ENCODE measurements at regions not wholly inside any gene's neighbourhood (a gene's known extent, or its start where the extent isn't known, plus 50 kb on each side); places are given as distances from the start of the nearest gene placed in this dataset.

DNA sequence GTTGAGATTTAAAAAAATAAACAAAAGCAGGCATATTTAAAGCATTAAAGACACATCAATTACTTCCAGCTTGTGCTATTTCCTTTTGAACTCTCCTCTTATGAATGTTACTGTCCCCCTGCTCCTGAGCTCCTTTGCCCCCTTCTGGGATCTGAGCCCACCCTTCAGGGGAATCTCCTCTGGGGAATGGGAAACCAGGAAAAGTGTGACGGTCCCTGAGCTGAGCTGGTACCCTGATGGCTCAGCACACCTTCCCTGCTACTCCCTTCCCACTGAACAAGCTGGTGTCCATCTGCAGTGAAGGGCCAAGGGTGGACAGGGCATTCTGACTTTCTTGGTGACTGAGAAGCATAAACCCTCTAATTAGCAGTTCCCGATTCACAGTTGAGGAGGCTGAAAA is 356.3 kb downstream of the PTEN start:
- TF ChIP-seq FOXP2 (optimal IDR thresholded peaks at IDR 0.05; ENCODE audit: borderline replicate concordance, extremely low read depth, extremely low read length, insufficient read depth) (no peak), REST (IDR thresholded peaks at IDR 0.05; ENCODE audit: insufficient read depth in 1 of 2, low read depth in 2 of 2, low read length in 2 of 2) (no peak), TAF1 (IDR thresholded peaks at IDR 0.05; ENCODE audit: borderline replicate concordance, insufficient read depth, low read length) (no peak)

Data from PFSK-1 (cell line).